Dendritic cell treated with granulocyte-macrophage colony-stimulating factor and Interleukin-4, amounts not matched to agents 40 ng/mL and 50 ng/mL, for 4 days (primary cell): ENCODE measurements at regions not wholly inside any gene's neighbourhood (a gene's known extent, or its start where the extent isn't known, plus 50 kb on each side); places are given as distances from the start of the nearest gene placed in this dataset.

Experiments
- H3K27ac Mint-ChIP-seq: one replicate; pipeline ENCODE4 v1.8.0; 2022; ENCODE audit warnings: mild to moderate bottlenecking, mixed read lengths
- H3K27me3 Mint-ChIP-seq: one replicate; pipeline ENCODE4 v1.8.0; 2022; ENCODE audit warnings: mild to moderate bottlenecking, mixed read lengths
- H3K36me3 Mint-ChIP-seq: one replicate; pipeline ENCODE4 v1.8.0; 2022; ENCODE audit warnings: low read depth, mixed read lengths
- H3K4me1 Mint-ChIP-seq: one replicate; pipeline ENCODE4 v1.8.0; 2022; ENCODE audit warnings: low read depth, mixed read lengths
- H3K4me3 Mint-ChIP-seq: one replicate; pipeline ENCODE4 v1.8.0; 2022; ENCODE audit warnings: mild to moderate bottlenecking, moderate library complexity, mixed read lengths
- H3K9me3 Mint-ChIP-seq: one replicate; pipeline ENCODE4 v1.8.0; 2022; ENCODE audit warnings: mixed read lengths
- intact Hi-C: fragments of 100-400 bp; cut with micrococcal nuclease; formaldehyde crosslinking; loops from one replicate; pipeline ENCODE4 v1.15.0; 2022

GRCh38 chr7:98464558-98464940 lies 63.7 kb upstream of the BAIAP2L1 start:
- intact Hi-C loops: no loop called here
- Mint-ChIP-seq H3K9me3 (peaks cover 8% of the 10 kb centered on the region), H3K27ac (no peak overlapping the region), H3K36me3 (no peaks in the 10 kb centered on the region), H3K4me3 (no peak overlapping the region), H3K27me3 (peaks cover 7% of the 10 kb centered on the region), H3K4me1 (no peaks in the 10 kb centered on the region)

DNA sequence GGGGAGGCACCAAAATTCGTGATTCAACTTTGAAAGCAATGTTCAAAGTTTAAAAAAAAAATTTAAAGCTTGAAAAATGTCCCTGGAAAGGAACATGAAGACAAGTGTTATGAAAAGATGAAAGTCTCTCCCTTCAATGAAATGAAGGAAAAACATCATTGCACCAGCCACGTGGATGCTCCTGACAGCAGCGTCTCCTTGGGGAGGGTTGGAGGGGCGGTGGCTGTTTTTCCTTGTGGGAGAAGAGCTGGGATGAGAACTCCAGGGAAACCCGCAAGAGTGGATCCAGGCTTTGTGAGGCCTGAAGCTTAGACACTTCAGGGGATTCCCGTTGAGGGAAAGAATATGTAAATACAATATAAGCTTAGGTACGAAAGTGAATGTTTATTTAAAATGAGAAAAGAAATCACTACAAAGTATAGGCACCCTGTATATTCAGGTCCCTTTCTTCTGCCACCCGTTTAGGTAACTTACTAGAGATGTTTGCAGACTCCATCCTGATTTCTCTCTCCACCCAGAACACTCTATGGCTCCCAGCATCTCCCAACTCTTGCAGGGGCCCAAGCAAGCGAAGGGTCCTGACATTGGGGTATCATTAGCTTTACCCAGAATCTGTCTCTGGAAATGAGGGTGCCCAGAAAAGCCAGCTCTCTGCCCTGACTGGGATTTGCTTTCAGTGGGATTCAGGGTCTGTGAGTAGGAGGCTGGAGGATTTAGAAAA lies 63.1 kb upstream of the BAIAP2L1 start:
- intact Hi-C loops: no loop called here
- Mint-ChIP-seq H3K27ac (no peak overlapping the region), H3K9me3 (peaks cover 8% of the 10 kb centered on the region), H3K4me3 (no peak overlapping the region), H3K36me3 (no peaks in the 10 kb centered on the region), H3K27me3 (peaks cover 3% of the 10 kb centered on the region), H3K4me1 (no peaks in the 10 kb centered on the region)

GRCh38 chr7:98462911-98463633 lies 62.2 kb upstream of the BAIAP2L1 start:
- intact Hi-C loops: no loop called here
- Mint-ChIP-seq H3K9me3 (peaks cover 6% of the 10 kb centered on the region), H3K4me1 (no peaks in the 10 kb centered on the region), H3K27me3 (no peaks in the 10 kb centered on the region), H3K4me3 (no peak overlapping the region), H3K27ac (no peak overlapping the region), H3K36me3 (no peaks in the 10 kb centered on the region)

GRCh38 chr7:98460902-98461301 lies 60.0 kb upstream of the BAIAP2L1 start:
- Mint-ChIP-seq H3K4me3 (no peak overlapping the region), H3K9me3 (no peaks in the 10 kb centered on the region), H3K27ac (no peak overlapping the region), H3K27me3 (no peaks in the 10 kb centered on the region), H3K4me1 (no peaks in the 10 kb centered on the region), H3K36me3 (no peaks in the 10 kb centered on the region)
- intact Hi-C loops: no loop called here

- no peaks in the 10 kb centered on the region for H3K4me1 Mint-ChIP-seq
- no peaks in the 10 kb centered on the region for H3K9me3 Mint-ChIP-seq
- no peak overlapping the region for H3K4me3 Mint-ChIP-seq
- intact Hi-C loops: no loop called here
- H3K36me3 Mint-ChIP-seq: no peaks in the 10 kb centered on the region
- no peaks in the 10 kb centered on the region for H3K27me3 Mint-ChIP-seq
- no peak overlapping the region for H3K27ac Mint-ChIP-seq
These were observed 58.6 kb upstream of the BAIAP2L1 start for GRCh38 chr7:98459529-98459928.

- no peaks in the 10 kb centered on the region for H3K9me3 Mint-ChIP-seq
- H3K36me3 Mint-ChIP-seq: no peaks in the 10 kb centered on the region
- no peak overlapping the region for H3K27ac Mint-ChIP-seq
These were observed 57.4 kb upstream of the BAIAP2L1 start for GRCh38 chr7:98458090-98458875.

GRCh38 chr7:98456866-98457265 lies 56.0 kb upstream of the BAIAP2L1 start:
- Mint-ChIP-seq H3K4me3 (no peak overlapping the region), H3K9me3 (no peaks in the 10 kb centered on the region), H3K27me3 (no peaks in the 10 kb centered on the region), H3K36me3 (no peaks in the 10 kb centered on the region), H3K27ac (no peak overlapping the region), H3K4me1 (no peaks in the 10 kb centered on the region)
- intact Hi-C loops: no loop called here

More at GRCh38 chr7:98458090-98458875, 57.4 kb upstream of the BAIAP2L1 start:
- H3K27me3 Mint-ChIP-seq: no peaks in the 10 kb centered on the region
- H3K4me3 Mint-ChIP-seq: no peak overlapping the region
- H3K4me1 Mint-ChIP-seq: no peaks in the 10 kb centered on the region
- intact Hi-C loops: no loop called here

DNA sequence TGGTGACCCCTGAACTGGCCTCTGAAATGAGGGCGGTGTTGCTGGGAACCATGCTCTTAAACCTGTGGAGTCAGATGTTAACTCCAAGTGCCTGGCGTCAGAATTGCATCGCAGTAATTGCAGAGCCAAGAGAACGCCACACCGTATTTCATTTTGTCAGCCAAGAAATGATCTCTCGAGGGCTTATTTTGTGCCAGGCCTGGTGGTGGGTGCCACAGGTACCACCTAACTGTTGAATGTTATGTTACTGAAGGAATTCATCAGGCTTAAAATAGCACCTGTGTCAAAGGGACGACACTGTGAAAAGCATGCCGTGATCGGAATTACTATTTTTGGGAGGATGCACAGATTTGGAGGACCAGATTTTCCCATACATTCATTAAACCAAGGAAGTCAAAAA lies 51.9 kb upstream of the BAIAP2L1 start:
- intact Hi-C loops: no loop called here
- Mint-ChIP-seq H3K4me1 (no peaks in the 10 kb centered on the region), H3K36me3 (no peaks in the 10 kb centered on the region), H3K27ac (no peak overlapping the region), H3K4me3 (no peak overlapping the region), H3K27me3 (peaks cover 3% of the 10 kb centered on the region), H3K9me3 (no peaks in the 10 kb centered on the region)
